ENCODE measurements at regions not wholly inside any gene's neighbourhood (a gene's known extent, or its start where the extent isn't known, plus 50 kb on each side); places are given as distances from the start of the nearest gene placed in this dataset.

DNA sequence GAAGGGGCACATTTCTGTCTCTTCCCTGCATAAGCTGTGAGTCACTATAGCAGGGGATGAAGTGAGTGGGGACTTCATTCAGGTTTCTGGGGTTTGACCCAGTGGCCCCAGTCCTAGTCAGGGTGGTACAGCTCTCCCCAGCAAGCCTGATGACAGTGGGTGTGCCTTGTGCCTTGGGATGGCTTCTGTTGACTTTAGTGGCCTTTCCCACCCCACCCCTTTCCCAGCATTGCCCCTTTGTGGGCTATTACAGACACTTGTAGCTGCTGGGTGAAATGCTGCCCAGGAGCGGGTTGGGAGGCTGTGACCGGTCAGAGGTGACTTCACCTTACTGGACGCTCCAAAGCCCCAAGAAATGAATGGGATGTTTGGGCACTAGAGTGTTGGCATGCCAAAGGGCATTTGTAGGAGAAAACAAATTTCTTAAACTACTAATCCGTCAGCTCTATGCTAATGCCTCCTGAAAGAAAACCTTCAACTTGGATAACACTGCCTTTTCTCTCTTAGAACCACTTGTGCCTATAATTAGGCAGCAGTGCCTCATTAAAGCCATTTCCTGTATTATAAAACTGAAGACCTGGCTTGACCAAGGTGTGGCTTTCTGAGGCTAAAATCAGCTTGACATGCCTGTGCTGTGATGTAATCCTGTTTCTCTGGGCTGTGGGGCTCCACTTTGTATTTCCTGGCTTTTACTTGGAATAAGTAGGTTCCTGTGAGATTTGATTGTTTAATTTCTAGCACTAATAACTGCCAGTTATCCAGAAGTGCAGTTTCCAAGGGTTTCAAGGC, 119.0 kb upstream of the SLC25A48 start:
- TF ChIP-seq, protein P1, sequence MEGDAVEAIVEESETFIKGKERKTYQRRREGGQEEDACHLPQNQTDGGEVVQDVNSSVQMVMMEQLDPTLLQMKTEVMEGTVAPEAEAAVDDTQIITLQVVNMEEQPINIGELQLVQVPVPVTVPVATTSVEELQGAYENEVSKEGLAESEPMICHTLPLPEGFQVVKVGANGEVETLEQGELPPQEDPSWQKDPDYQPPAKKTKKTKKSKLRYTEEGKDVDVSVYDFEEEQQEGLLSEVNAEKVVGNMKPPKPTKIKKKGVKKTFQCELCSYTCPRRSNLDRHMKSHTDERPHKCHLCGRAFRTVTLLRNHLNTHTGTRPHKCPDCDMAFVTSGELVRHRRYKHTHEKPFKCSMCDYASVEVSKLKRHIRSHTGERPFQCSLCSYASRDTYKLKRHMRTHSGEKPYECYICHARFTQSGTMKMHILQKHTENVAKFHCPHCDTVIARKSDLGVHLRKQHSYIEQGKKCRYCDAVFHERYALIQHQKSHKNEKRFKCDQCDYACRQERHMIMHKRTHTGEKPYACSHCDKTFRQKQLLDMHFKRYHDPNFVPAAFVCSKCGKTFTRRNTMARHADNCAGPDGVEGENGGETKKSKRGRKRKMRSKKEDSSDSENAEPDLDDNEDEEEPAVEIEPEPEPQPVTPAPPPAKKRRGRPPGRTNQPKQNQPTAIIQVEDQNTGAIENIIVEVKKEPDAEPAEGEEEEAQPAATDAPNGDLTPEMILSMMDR (IDR thresholded peaks at IDR 0.05): no peak
- no peak for TF ChIP-seq EP300 (IDR thresholded peaks at IDR 0.05; ENCODE audit: low read depth)
